Endothelial cell of umbilical vein (primary cell): ENCODE measurements at regions not wholly inside any gene's neighbourhood (a gene's known extent, or its start where the extent isn't known, plus 50 kb on each side); places are given as distances from the start of the nearest gene placed in this dataset.

Experiments used
- BruUV-seq: library from RNA; stranded (reverse); fragments of 400-500 nt; replicated peaks from 2 replicates; lab custom pipeline; 2021; lab: Mats Ljungman, UMichigan
- CTCF ChIA-PET: fragments of 300-600, 350-600 bp; sonication (Branson Sonifier 250); formaldehyde crosslinking; loops from one replicate; lab custom pipeline; 2021; ENCODE audit warnings: antibody characterized with exemption, inconsistent platforms; lab: Charles Lee
- POLR2A ChIA-PET: fragments of 300-600, 350-600 bp; sonication (Branson Sonifier 250); formaldehyde crosslinking; loops from one replicate; lab custom pipeline; 2021; ENCODE audit warnings: antibody characterized with exemption, inconsistent platforms; lab: Charles Lee
- DNase-seq: peaks from one replicate; pipeline ENCODE4 v3.0.0-alpha.2; 2011; ENCODE audit warnings: low read depth, low spot score
- FAIRE-seq: peaks from 2 replicates; lab custom pipeline; 2011; peaks lifted over from hg19 to GRCh38; lab: Jason Lieb, UNC
- H2AFZ ChIP-seq: 2 replicates; pipeline ENCODE4 v1.6.0; 2012; ENCODE audit warnings: low read depth, low read length, control low read depth, inconsistent platforms
- H3K27ac ChIP-seq: 2 replicates; pipeline ENCODE4 v1.5.1; 2011; ENCODE audit warnings: low read depth, mild to moderate bottlenecking, control low read depth, low read length, moderate library complexity; ENCODE audit not compliant: insufficient read depth
- H3K27me3 ChIP-seq, 2 experiments: 2 replicates each; pipeline versions ENCODE4 v1.6.0 to v1.6.1; 2011; ENCODE audit warnings: low read length in 2 of 2, mixed read lengths in 1 of 2; ENCODE audit not compliant: control insufficient read depth in 2 of 2, insufficient read depth in 2 of 2
- H3K36me3 ChIP-seq, 2 experiments: 2 replicates in 1 of 2; 3 replicates in 1 of 2; pipeline ENCODE4 v1.5.1; 2011; ENCODE audit warnings: low read length in 2 of 2, mild to moderate bottlenecking in 1 of 2, moderate library complexity in 1 of 2; ENCODE audit not compliant: control insufficient read depth in 2 of 2, insufficient read depth in 2 of 2; ENCODE audit errors: extremely low read depth in 1 of 2
- H3K4me1 ChIP-seq: 3 replicates; pipeline ENCODE4 v1.5.1; 2011; ENCODE audit warnings: mild to moderate bottlenecking, low read length; ENCODE audit not compliant: control insufficient read depth, insufficient read depth; ENCODE audit errors: extremely low read depth
- H3K4me2 ChIP-seq: 2 replicates; pipeline ENCODE4 v1.6.1; 2011; ENCODE audit warnings: low read length, control low read depth, mixed read lengths; ENCODE audit not compliant: insufficient read depth
- H3K4me3 ChIP-seq, 3 experiments: fragments of 200-600 bp in 1 of 3; sonication (generic), shearing (Covaris generic) in 1 of 3; replicated peaks in 1 of 3; 2 replicates each; pipeline ENCODE4 v1.5.1; 2011 to 2016; ENCODE audit warnings: control low read depth in 3 of 3, low read length in 3 of 3, mild to moderate bottlenecking in 2 of 3, inconsistent platforms in 1 of 3, low read depth in 1 of 3, moderate library complexity in 1 of 3; ENCODE audit not compliant: insufficient read depth in 1 of 3
- H3K79me2 ChIP-seq: 2 replicates; pipeline ENCODE4 v1.6.0; 2012; ENCODE audit warnings: low read length, inconsistent platforms; ENCODE audit not compliant: control insufficient read depth, insufficient read depth
- H3K9ac ChIP-seq: replicated peaks from 2 replicates; pipeline ENCODE3; 2011; ENCODE audit warnings: low read length, control low read depth; ENCODE audit not compliant: insufficient read depth; ENCODE audit errors: extremely low read depth
- H3K9me1 ChIP-seq: replicated peaks from 3 replicates; pipeline ENCODE4 v1.6.0; 2011; ENCODE audit warnings: mild to moderate bottlenecking, low read length; ENCODE audit not compliant: control insufficient read depth, insufficient read depth; ENCODE audit errors: extremely low read depth
- H3K9me3 ChIP-seq: replicated peaks from 2 replicates; pipeline ENCODE4 v1.5.1; 2012; ENCODE audit warnings: low read length, inconsistent platforms; ENCODE audit not compliant: control insufficient read depth, insufficient read depth
- H4K20me1 ChIP-seq: replicated peaks from 2 replicates; pipeline ENCODE3; 2011; ENCODE audit warnings: mild to moderate bottlenecking, low read length; ENCODE audit not compliant: control insufficient read depth, insufficient read depth; ENCODE audit errors: extremely low read depth
- CTCF ChIP-seq, 2 donors: IDR thresholded peaks; 1 replicate in 1 of 2; 2 replicates in 1 of 2; pipeline ENCODE4 v1.5.1; 2011; ENCODE audit warnings: low read length in 2 of 2, mild to moderate bottlenecking in 2 of 2, moderate library complexity in 2 of 2, control low read depth in 1 of 2, inconsistent platforms in 1 of 2, low read depth in 1 of 2; ENCODE audit not compliant: insufficient read depth in 1 of 2; ENCODE audit errors: extremely low read depth in 1 of 2
- EZH2 ChIP-seq: IDR thresholded peaks from 2 replicates; pipeline ENCODE4 v1.6.1; 2012; ENCODE audit warnings: borderline replicate concordance, low read depth, mild to moderate bottlenecking, moderate library complexity, low read length, inconsistent platforms; ENCODE audit not compliant: severe bottlenecking
- MYC ChIP-seq: IDR thresholded peaks from one replicate; pipeline ENCODE4 v1.6.1; 2011; ENCODE audit warnings: mild to moderate bottlenecking, low read depth, low read length
- dilution Hi-C: fragments of 300-500 bp; cut with MboI; formaldehyde crosslinking; loops from one replicate; pipeline ENCODE4 v1.15.0; 2019; ENCODE audit warnings: low sequenced_read_pairs; ENCODE audit not compliant: extremely low pct_ligation_motif_present
- intact Hi-C: fragments of 100-400 bp; cut with micrococcal nuclease; formaldehyde crosslinking; loops from one replicate; pipeline ENCODE4 v1.10.0; 2022
- TF ChIP-seq, protein P1 (sequence below): IDR thresholded peaks from 2 replicates; pipeline ENCODE4 v1.6.1; 2011; ENCODE audit not compliant: insufficient read depth, insufficient read length

DNA sequence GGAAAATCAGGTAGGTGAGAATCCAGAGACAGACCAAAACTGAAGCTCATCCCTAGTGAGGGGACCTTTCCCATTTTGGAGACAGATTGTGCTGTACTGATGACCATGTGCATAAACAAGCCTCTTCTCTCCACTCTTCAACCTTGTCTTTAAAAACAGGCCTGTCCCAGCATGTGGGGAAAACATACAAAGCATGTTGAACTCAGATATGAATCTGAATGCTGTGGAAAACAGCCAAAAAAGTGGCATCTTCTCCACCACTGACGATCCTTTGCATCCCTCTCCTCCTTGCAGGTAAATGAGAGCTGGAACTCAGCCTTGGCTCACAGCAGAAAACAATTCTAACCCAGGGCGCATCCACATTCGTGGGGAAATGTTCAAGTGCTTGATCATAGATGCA lies 123.7 kb upstream of the FOXQ1 start:
- H3K79me2 ChIP-seq = no peaks in the 10 kb centered on the region
- ChIA-PET CTCF (no interaction called here), POLR2A (no interaction called here)
- no peak for TF ChIP-seq CTCF (IDR thresholded peaks at IDR 0.05; ENCODE audit: extremely low read depth in 1 of 2, insufficient read depth in 1 of 2, low read depth in 1 of 2, low read length in 2 of 2)
- TF ChIP-seq, protein P1, sequence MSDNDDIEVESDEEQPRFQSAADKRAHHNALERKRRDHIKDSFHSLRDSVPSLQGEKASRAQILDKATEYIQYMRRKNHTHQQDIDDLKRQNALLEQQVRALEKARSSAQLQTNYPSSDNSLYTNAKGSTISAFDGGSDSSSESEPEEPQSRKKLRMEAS = no peak
- no peak for TF ChIP-seq MYC
- TF ChIP-seq EZH2 = no peak
- no peak overlapping the region for H3K4me2 ChIP-seq
- dilution Hi-C loops = no loop called here
- H2AFZ ChIP-seq = no peak overlapping the region
- DNase-seq (no peak), FAIRE-seq (no peak)
- intact Hi-C loops = no loop called here
- no TSS peak for BruUV-seq
- H3K27ac ChIP-seq = no peak overlapping the region
- no peaks in the 10 kb centered on the region for H3K27me3 ChIP-seq
- no peaks in the 10 kb centered on the region for H4K20me1 ChIP-seq
- no peak overlapping the region for H3K4me3 ChIP-seq
- H3K4me1 ChIP-seq = no peaks in the 10 kb centered on the region
- no peaks in the 10 kb centered on the region for H3K36me3 ChIP-seq
- no peaks in the 10 kb centered on the region for H3K9me3 ChIP-seq
- H3K9me1 ChIP-seq = no peaks in the 10 kb centered on the region
- H3K9ac ChIP-seq = no peak overlapping the region
